Panc1 (cell line): ENCODE measurements at regions not wholly inside any gene's neighbourhood (a gene's known extent, or its start where the extent isn't known, plus 50 kb on each side); places are given as distances from the start of the nearest gene placed in this dataset.

ENCODE experiments used
- POLR2AphosphoS5 ChIP-seq: IDR thresholded peaks from 2 replicates; pipeline ENCODE4 v1.6.1; 2012; ENCODE audit warnings: mild to moderate bottlenecking, low read depth, low read length, moderate library complexity
- TF ChIP-seq, protein P1 (sequence below): fragments of 450-650 bp; IDR thresholded peaks from 2 replicates; pipeline ENCODE4 v1.5.1; 2017; ENCODE audit warnings: mild to moderate bottlenecking
- TF ChIP-seq, protein P2 (sequence below), 2 experiments: IDR thresholded peaks; 2 replicates each; pipeline ENCODE4 v1.6.1; 2011 to 2012; ENCODE audit warnings: low read depth in 2 of 2, control low read depth in 1 of 2, low read length in 1 of 2, mild to moderate bottlenecking in 1 of 2, moderate library complexity in 1 of 2; ENCODE audit not compliant: insufficient read depth in 1 of 2

DNA sequence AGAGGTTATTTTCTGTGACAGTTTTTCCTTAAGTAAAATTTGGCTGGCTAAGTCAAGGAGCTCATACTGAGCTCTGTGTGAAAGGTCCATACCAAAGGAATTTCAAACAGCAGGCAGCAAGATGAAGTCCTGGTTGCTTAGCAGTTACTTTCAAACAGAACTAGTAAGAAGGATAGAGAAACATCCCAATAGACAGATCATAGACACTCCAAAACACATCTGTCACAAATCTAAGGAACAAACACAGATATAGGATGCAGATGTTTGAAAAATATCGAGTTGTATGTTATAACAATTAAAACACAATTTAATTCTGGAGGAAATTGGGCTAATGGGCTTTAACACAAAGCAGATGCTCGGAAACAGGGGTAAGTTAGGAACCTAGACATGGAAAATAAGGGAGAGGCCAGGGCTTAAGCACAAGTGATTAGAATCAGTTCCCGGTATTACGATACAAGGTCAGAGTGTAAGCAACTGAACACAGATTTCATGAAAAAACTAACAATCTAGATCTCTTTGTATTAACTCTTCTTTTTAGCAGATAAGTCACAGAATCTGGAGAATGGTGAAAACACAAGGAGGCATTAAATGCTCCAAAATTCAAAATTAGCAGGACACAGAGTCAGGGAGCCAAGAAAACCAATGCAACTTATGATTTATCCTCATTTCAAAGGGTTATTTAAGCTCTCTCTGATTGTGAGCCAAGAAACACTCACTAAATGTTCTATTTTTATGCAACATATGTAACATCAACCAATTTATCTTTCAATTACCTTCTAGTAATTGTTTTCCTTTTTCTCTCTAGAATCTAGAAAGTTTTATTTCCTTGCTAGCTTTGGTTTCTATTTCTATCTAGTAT lies 1992.9 kb upstream of the PCDH20 start:
- TF ChIP-seq, protein P1, sequence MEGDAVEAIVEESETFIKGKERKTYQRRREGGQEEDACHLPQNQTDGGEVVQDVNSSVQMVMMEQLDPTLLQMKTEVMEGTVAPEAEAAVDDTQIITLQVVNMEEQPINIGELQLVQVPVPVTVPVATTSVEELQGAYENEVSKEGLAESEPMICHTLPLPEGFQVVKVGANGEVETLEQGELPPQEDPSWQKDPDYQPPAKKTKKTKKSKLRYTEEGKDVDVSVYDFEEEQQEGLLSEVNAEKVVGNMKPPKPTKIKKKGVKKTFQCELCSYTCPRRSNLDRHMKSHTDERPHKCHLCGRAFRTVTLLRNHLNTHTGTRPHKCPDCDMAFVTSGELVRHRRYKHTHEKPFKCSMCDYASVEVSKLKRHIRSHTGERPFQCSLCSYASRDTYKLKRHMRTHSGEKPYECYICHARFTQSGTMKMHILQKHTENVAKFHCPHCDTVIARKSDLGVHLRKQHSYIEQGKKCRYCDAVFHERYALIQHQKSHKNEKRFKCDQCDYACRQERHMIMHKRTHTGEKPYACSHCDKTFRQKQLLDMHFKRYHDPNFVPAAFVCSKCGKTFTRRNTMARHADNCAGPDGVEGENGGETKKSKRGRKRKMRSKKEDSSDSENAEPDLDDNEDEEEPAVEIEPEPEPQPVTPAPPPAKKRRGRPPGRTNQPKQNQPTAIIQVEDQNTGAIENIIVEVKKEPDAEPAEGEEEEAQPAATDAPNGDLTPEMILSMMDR: no peak
- TF ChIP-seq, protein P2, sequence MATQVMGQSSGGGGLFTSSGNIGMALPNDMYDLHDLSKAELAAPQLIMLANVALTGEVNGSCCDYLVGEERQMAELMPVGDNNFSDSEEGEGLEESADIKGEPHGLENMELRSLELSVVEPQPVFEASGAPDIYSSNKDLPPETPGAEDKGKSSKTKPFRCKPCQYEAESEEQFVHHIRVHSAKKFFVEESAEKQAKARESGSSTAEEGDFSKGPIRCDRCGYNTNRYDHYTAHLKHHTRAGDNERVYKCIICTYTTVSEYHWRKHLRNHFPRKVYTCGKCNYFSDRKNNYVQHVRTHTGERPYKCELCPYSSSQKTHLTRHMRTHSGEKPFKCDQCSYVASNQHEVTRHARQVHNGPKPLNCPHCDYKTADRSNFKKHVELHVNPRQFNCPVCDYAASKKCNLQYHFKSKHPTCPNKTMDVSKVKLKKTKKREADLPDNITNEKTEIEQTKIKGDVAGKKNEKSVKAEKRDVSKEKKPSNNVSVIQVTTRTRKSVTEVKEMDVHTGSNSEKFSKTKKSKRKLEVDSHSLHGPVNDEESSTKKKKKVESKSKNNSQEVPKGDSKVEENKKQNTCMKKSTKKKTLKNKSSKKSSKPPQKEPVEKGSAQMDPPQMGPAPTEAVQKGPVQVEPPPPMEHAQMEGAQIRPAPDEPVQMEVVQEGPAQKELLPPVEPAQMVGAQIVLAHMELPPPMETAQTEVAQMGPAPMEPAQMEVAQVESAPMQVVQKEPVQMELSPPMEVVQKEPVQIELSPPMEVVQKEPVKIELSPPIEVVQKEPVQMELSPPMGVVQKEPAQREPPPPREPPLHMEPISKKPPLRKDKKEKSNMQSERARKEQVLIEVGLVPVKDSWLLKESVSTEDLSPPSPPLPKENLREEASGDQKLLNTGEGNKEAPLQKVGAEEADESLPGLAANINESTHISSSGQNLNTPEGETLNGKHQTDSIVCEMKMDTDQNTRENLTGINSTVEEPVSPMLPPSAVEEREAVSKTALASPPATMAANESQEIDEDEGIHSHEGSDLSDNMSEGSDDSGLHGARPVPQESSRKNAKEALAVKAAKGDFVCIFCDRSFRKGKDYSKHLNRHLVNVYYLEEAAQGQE (IDR thresholded peaks at IDR 0.05; ENCODE audit: insufficient read depth in 1 of 2, low read depth in 2 of 2, low read length in 1 of 2): no peak
- no peak for TF ChIP-seq POLR2AphosphoS5
